ENCODE measurements at regions not wholly inside any gene's neighbourhood (a gene's known extent, or its start where the extent isn't known, plus 50 kb on each side); places are given as distances from the start of the nearest gene placed in this dataset.

DNA sequence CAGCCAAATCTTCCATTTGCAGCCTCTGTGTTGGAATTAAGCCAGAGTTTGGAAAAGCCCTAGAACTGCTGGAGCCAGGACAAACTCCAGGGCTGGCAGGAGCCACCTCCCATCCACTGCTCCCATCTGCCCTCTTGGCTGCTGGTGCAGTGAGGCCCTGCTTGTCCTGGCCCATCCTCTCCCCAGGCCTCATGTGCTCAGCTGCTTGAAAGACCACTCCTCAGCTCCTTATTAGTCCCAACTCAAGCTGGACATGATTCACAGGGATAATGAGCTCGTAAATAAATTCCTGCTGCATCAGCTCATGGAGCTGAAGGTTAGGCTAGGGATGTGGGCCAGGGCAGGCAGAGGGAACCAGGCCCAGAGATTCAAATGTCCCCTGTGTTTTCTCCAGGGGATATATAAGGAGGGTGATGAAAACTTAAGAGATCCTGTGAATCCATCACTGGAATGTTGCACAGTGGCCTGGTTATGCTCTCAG is 282.8 kb downstream of the RPS24 start:
- no peak overlapping the region for H3K4me2 ChIP-seq (replicated peaks; ENCODE audit: low read depth, low read length, poor library complexity, severe bottlenecking)
- H3K9me3 ChIP-seq (ENCODE audit: control extremely low read depth in 1 of 3, control insufficient read depth in 2 of 3, insufficient read depth in 1 of 3, low read length in 2 of 3) = no peaks in the 10 kb centered on the region
- no CpG with 5 or more reads among the region's 1 CpG for WGBS (ENCODE audit: insufficient coverage)
- peaks cover 3% of the 10 kb centered on the region for H3K27me3 Mint-ChIP-seq
- H3K4me3 Mint-ChIP-seq = no peak overlapping the region
- intact Hi-C loops (cut with micrococcal nuclease) = no loop called here
- no peak overlapping the region for H3K9ac ChIP-seq (ENCODE audit: low read length)
- H3K9me3 Mint-ChIP-seq (ENCODE audit: insufficient read depth) = no peaks in the 10 kb centered on the region
- no peaks in the 10 kb centered on the region for H3K27me3 ChIP-seq (replicated peaks in 1 of 4; ENCODE audit: control extremely low read depth in 1 of 4, control insufficient read depth in 3 of 4, insufficient read depth in 4 of 4, low read length in 3 of 4)
- no peaks in the 10 kb centered on the region for H3K4me1 ChIP-seq (ENCODE audit: control insufficient read depth in 2 of 2, insufficient read depth in 2 of 2, low read length in 2 of 2)
- H3K4me1 Mint-ChIP-seq = no peaks in the 10 kb centered on the region
- ATAC-seq (ENCODE audit: low read depth) (no peak), DNase-seq (no peak)
- no peaks in the 10 kb centered on the region for H3K79me2 ChIP-seq (ENCODE audit: control insufficient read depth, insufficient read depth, low read length)
- no peak overlapping the region for H3K27ac Mint-ChIP-seq
- POLR2A ChIA-PET = no interaction called here
- no peak overlapping the region for H3K4me3 ChIP-seq (ENCODE audit: control extremely low read depth in 1 of 5, extremely low read depth in 1 of 5, insufficient read depth in 1 of 5, low read depth in 2 of 5, low read length in 4 of 5)
- no peak overlapping the region for H3K27ac ChIP-seq (ENCODE audit: low read length in 2 of 2)
- no peaks in the 10 kb centered on the region for H4K20me1 ChIP-seq (ENCODE audit: control insufficient read depth, insufficient read depth, low read length, poor library complexity, severe bottlenecking)
- no peak overlapping the region for H2AFZ ChIP-seq (ENCODE audit: insufficient read depth, low read depth, low read length, poor library complexity, severe bottlenecking)
- H3K36me3 ChIP-seq (replicated peaks in 1 of 2; ENCODE audit: control extremely low read depth in 1 of 2, control insufficient read depth in 1 of 2, extremely low read depth in 1 of 2, insufficient read depth in 2 of 2, low read length in 1 of 2) = no peaks in the 10 kb centered on the region
- CTCF ChIA-PET = no interaction called here
- TF ChIP-seq, protein P1, sequence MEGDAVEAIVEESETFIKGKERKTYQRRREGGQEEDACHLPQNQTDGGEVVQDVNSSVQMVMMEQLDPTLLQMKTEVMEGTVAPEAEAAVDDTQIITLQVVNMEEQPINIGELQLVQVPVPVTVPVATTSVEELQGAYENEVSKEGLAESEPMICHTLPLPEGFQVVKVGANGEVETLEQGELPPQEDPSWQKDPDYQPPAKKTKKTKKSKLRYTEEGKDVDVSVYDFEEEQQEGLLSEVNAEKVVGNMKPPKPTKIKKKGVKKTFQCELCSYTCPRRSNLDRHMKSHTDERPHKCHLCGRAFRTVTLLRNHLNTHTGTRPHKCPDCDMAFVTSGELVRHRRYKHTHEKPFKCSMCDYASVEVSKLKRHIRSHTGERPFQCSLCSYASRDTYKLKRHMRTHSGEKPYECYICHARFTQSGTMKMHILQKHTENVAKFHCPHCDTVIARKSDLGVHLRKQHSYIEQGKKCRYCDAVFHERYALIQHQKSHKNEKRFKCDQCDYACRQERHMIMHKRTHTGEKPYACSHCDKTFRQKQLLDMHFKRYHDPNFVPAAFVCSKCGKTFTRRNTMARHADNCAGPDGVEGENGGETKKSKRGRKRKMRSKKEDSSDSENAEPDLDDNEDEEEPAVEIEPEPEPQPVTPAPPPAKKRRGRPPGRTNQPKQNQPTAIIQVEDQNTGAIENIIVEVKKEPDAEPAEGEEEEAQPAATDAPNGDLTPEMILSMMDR (IDR thresholded peaks at IDR 0.05) = no peak
- no peak for TF ChIP-seq EZH2 (IDR thresholded peaks at IDR 0.05; ENCODE audit: borderline replicate concordance, insufficient read depth, low read depth, low read length, poor library complexity, severe bottlenecking)

DNA sequence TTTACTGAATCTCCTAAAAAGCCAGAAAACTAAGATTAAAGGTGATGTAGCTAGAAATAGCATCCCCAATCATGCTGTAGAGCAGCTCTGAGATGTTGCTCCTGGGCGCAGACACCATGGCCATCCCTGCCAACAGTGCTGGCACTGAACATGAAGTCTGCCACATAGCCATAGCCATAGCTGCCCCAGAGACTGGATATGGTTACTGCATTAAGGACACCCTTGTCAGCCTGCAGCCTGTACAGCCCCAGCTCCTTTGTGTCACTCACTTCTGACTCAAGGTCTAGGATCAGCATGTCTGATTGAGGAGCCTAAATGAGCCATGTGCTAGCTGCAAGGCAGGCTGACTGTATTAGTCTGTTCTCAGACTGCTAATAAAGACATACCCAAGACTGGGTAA is 284.6 kb downstream of the RPS24 start:
- H3K27ac Mint-ChIP-seq = no peak overlapping the region
- H3K4me1 ChIP-seq (ENCODE audit: control insufficient read depth in 2 of 2, insufficient read depth in 2 of 2, low read length in 2 of 2) = no peaks in the 10 kb centered on the region
- peaks cover 0 to 1% (median 0%) of the 10 kb centered on the region in 3 donors for H3K9me3 ChIP-seq (ENCODE audit: control extremely low read depth in 1 of 3, control insufficient read depth in 2 of 3, insufficient read depth in 1 of 3, low read length in 2 of 3)
- POLR2A ChIA-PET = no interaction called here
- TF ChIP-seq EZH2 (IDR thresholded peaks at IDR 0.05; ENCODE audit: borderline replicate concordance, insufficient read depth, low read depth, low read length, poor library complexity, severe bottlenecking) = no peak
- TF ChIP-seq, protein P1 (IDR thresholded peaks at IDR 0.05) = no peak
- CTCF ChIA-PET = no interaction called here
- 100% methylated on average over 1 of the region's 1 CpG for WGBS (ENCODE audit: insufficient coverage)
- no peaks in the 10 kb centered on the region for H3K9me3 Mint-ChIP-seq (ENCODE audit: insufficient read depth)
- H2AFZ ChIP-seq (ENCODE audit: insufficient read depth, low read depth, low read length, poor library complexity, severe bottlenecking) = no peak overlapping the region
- H3K27me3 ChIP-seq (replicated peaks in 1 of 4; ENCODE audit: control extremely low read depth in 1 of 4, control insufficient read depth in 3 of 4, insufficient read depth in 4 of 4, low read length in 3 of 4) = no peaks in the 10 kb centered on the region
- ATAC-seq (ENCODE audit: low read depth) (no peak), DNase-seq (no peak)
- H3K4me1 Mint-ChIP-seq = no peaks in the 10 kb centered on the region
- H3K4me3 Mint-ChIP-seq = no peak overlapping the region
- peaks cover 3% of the 10 kb centered on the region for H3K27me3 Mint-ChIP-seq
- intact Hi-C loops (cut with micrococcal nuclease) = no loop called here
- no peak overlapping the region for H3K4me2 ChIP-seq (replicated peaks; ENCODE audit: low read depth, low read length, poor library complexity, severe bottlenecking)
- H3K36me3 ChIP-seq (replicated peaks in 1 of 2; ENCODE audit: control extremely low read depth in 1 of 2, control insufficient read depth in 1 of 2, extremely low read depth in 1 of 2, insufficient read depth in 2 of 2, low read length in 1 of 2) = no peaks in the 10 kb centered on the region
- H3K79me2 ChIP-seq (ENCODE audit: control insufficient read depth, insufficient read depth, low read length) = no peaks in the 10 kb centered on the region
- H4K20me1 ChIP-seq (ENCODE audit: control insufficient read depth, insufficient read depth, low read length, poor library complexity, severe bottlenecking) = no peaks in the 10 kb centered on the region
- no peak overlapping the region for H3K27ac ChIP-seq (ENCODE audit: low read length in 2 of 2)
- H3K4me3 ChIP-seq (ENCODE audit: control extremely low read depth in 1 of 5, extremely low read depth in 1 of 5, insufficient read depth in 1 of 5, low read depth in 2 of 5, low read length in 4 of 5) = no peak overlapping the region
- H3K9ac ChIP-seq (ENCODE audit: low read length) = no peak overlapping the region
